OCI-LY7 (cell line): ENCODE measurements at regions not wholly inside any gene's neighbourhood (a gene's known extent, or its start where the extent isn't known, plus 50 kb on each side); places are given as distances from the start of the nearest gene placed in this dataset.

Experiments
- BruUV-seq: library from RNA; stranded (reverse); fragments of 400-500 nt; replicated peaks from 2 replicates; lab custom pipeline; 2021; lab: Mats Ljungman, UMichigan
- CTCF ChIA-PET: fragments of 300-600 bp; sonication (Branson Sonifier 250); formaldehyde crosslinking; loops from one replicate; lab custom pipeline; 2022; ENCODE audit warnings: antibody characterized with exemption; ENCODE audit not compliant: unreplicated experiment; lab: Charles Lee
- POLR2A ChIA-PET: fragments of 300-600 bp; sonication (Branson Sonifier 250); formaldehyde crosslinking; loops from one replicate; lab custom pipeline; 2022; ENCODE audit warnings: antibody characterized with exemption; lab: Charles Lee
- DNase-seq: peaks from one replicate; pipeline ENCODE4 v3.0.0-alpha.2; 2015; ENCODE audit warnings: low spot score
- H2AFZ ChIP-seq: fragments of 200-600 bp; sonication (generic), shearing (Covaris generic); 2 replicates; pipeline ENCODE4 v1.6.1; 2014; ENCODE audit warnings: mild to moderate bottlenecking, antibody characterized with exemption, low read length, moderate library complexity
- H3K27ac ChIP-seq: fragments of 200-600 bp; sonication (generic); 2 replicates; pipeline ENCODE4 v1.5.1; 2014; ENCODE audit warnings: mixed run types, low read depth, mild to moderate bottlenecking, moderate library complexity, low read length, inconsistent platforms; ENCODE audit not compliant: poor library complexity, severe bottlenecking
- H3K36me3 ChIP-seq: fragments of 200-600 bp; sonication (generic); 2 replicates; pipeline ENCODE4 v1.6.1; 2014; ENCODE audit warnings: mild to moderate bottlenecking, antibody characterized with exemption, low read length, moderate library complexity, mixed read lengths; ENCODE audit not compliant: insufficient read depth
- H3K4me1 ChIP-seq: fragments of 200-600 bp; sonication (generic); 2 replicates; pipeline ENCODE4 v1.5.1; 2014; ENCODE audit warnings: mild to moderate bottlenecking, low read length; ENCODE audit not compliant: insufficient read depth, poor library complexity, severe bottlenecking
- H3K4me2 ChIP-seq: fragments of 200-600 bp; sonication (generic); 2 replicates; pipeline ENCODE4 v1.6.1; 2014; ENCODE audit warnings: mild to moderate bottlenecking, low read length
- H3K4me3 ChIP-seq: fragments of 200-600 bp; sonication (generic); 2 replicates; pipeline ENCODE4 v1.5.1; 2014; ENCODE audit warnings: mild to moderate bottlenecking, low read depth, low read length; ENCODE audit not compliant: poor library complexity, severe bottlenecking
- H3K79me2 ChIP-seq: fragments of 200-600 bp; sonication (generic); 2 replicates; pipeline ENCODE4 v1.6.1; 2016; ENCODE audit warnings: low read depth, mild to moderate bottlenecking, low read length, moderate library complexity, mixed read lengths; ENCODE audit not compliant: insufficient read depth
- H3K9me2 ChIP-seq: fragments of 200-600 bp; sonication (generic); 2 replicates; pipeline ENCODE4 v1.6.1; 2016; ENCODE audit warnings: mild to moderate bottlenecking, low read length, mixed read lengths; ENCODE audit not compliant: insufficient read depth
- H3K9me3 ChIP-seq: fragments of 200-600 bp; sonication (generic); 2 replicates; pipeline ENCODE4 v1.6.1; 2014; ENCODE audit warnings: mild to moderate bottlenecking, mixed run types, low read length, mixed read lengths
- H4K20me1 ChIP-seq: fragments of 200-600 bp; sonication (generic); 2 replicates; pipeline ENCODE4 v1.6.1; 2014; ENCODE audit warnings: mild to moderate bottlenecking, antibody characterized with exemption, low read length, moderate library complexity, mixed read lengths; ENCODE audit not compliant: insufficient read depth
- CTCF ChIP-seq: fragments of 200-600 bp; sonication (generic); conservative IDR thresholded peaks from 2 replicates; pipeline ENCODE4 v1.5.1; 2014; ENCODE audit warnings: mild to moderate bottlenecking, antibody characterized with exemption, low read length, moderate library complexity, mixed read lengths
- EZH2phosphoT487 ChIP-seq: fragments of 200-600 bp; sonication (generic); IDR thresholded peaks from 2 replicates; pipeline ENCODE4 v1.6.1; 2018; ENCODE audit warnings: low read depth, borderline replicate concordance, mild to moderate bottlenecking, mixed run types, antibody characterized with exemption, low read length, moderate library complexity, mixed read lengths
- intact Hi-C: fragments of 100-400 bp; cut with micrococcal nuclease; formaldehyde crosslinking; loops from one replicate; pipeline ENCODE4 v1.10.0; 2022; ENCODE audit not compliant: unreplicated experiment

GRCh38 chr2:66940080-66940479 lies 457.1 kb upstream of the ETAA1 start:
- no peak for DNase-seq
- intact Hi-C loops, result no loop called here

GRCh38 chr2:66948234-66948633 lies 448.9 kb upstream of the ETAA1 start:
- DNase-seq, result no peak
- Histone ChIP-seq H2AFZ (no peak overlapping the region), H4K20me1 (no peaks in the 10 kb centered on the region), H3K36me3 (no peaks in the 10 kb centered on the region), H3K27ac (no peak overlapping the region), H3K4me3 (no peak overlapping the region), H3K79me2 (no peaks in the 10 kb centered on the region), H3K9me3 (no peaks in the 10 kb centered on the region), H3K4me2 (no peak overlapping the region), H3K9me2 (no peaks in the 10 kb centered on the region), H3K4me1 (no peaks in the 10 kb centered on the region)
- CTCF ChIA-PET, result no interaction called here
- TF ChIP-seq CTCF, result no peak
- intact Hi-C loops, result no loop called here
- POLR2A ChIA-PET, result no interaction called here
- BruUV-seq, result no TSS peak

More at GRCh38 chr2:66940080-66940479, 457.1 kb upstream of the ETAA1 start:
- Histone ChIP-seq H4K20me1 (no peaks in the 10 kb centered on the region), H3K4me1 (no peaks in the 10 kb centered on the region), H3K4me2 (no peak overlapping the region), H2AFZ (no peak overlapping the region), H3K27ac (no peak overlapping the region), H3K79me2 (no peaks in the 10 kb centered on the region), H3K4me3 (no peak overlapping the region), H3K9me2 (no peaks in the 10 kb centered on the region), H3K9me3 (no peaks in the 10 kb centered on the region), H3K36me3 (no peaks in the 10 kb centered on the region)
- TF ChIP-seq CTCF (no peak), EZH2phosphoT487 (no peak)
- POLR2A ChIA-PET, result interaction anchor here (0.7 kb wide), 1 partner anchor 17 kb away, joined by 3 read pairs; no protein-coding TSS in a partner anchor
- BruUV-seq, result no TSS peak
- CTCF ChIA-PET, result no interaction called here

- Histone ChIP-seq H3K4me1 (no peaks in the 10 kb centered on the region), H2AFZ (no peak overlapping the region), H3K27ac (no peak overlapping the region), H3K9me2 (no peaks in the 10 kb centered on the region), H3K4me2 (no peak overlapping the region), H4K20me1 (no peaks in the 10 kb centered on the region), H3K36me3 (no peaks in the 10 kb centered on the region), H3K79me2 (no peaks in the 10 kb centered on the region), H3K4me3 (no peak overlapping the region), H3K9me3 (no peaks in the 10 kb centered on the region)
- ChIA-PET POLR2A (interaction anchor here (1.1 kb wide), 1 partner anchor 17 kb away, joined by 3 read pairs; no protein-coding TSS in a partner anchor), CTCF (no interaction called here)
- no TSS peak for BruUV-seq
- no peak for DNase-seq
- intact Hi-C loops, result no loop called here
- TF ChIP-seq EZH2phosphoT487 (no peak), CTCF (no peak)
Measured at GRCh38 chr2:66957198-66957597, 439.9 kb upstream of the ETAA1 start.
